PC-3 (cell line): ENCODE measurements at regions not wholly inside any gene's neighbourhood (a gene's known extent, or its start where the extent isn't known, plus 50 kb on each side); places are given as distances from the start of the nearest gene placed in this dataset.

Experiments
- ATAC-seq: fragments of 200-7000 bp; cut with Tn5 transposase; 2 replicates; pipeline ENCODE4 v1.9.1; 2020; ENCODE audit warnings: mild to moderate bottlenecking, moderate library complexity
- BruUV-seq: library from RNA; stranded (reverse); fragments of 400-500 nt; replicated peaks from 2 replicates; lab custom pipeline; 2021; lab: Mats Ljungman, UMichigan
- CTCF ChIA-PET: fragments of 300-600 bp; sonication (Branson Sonifier 250); formaldehyde crosslinking; loops from one replicate; lab custom pipeline; 2022; ENCODE audit warnings: antibody characterized with exemption; lab: Charles Lee
- POLR2A ChIA-PET: fragments of 300-600 bp; sonication (Branson Sonifier 250); formaldehyde crosslinking; loops from one replicate; lab custom pipeline; 2022; ENCODE audit warnings: antibody characterized with exemption; ENCODE audit not compliant: unreplicated experiment; lab: Charles Lee
- DNase-seq: peaks from one replicate; pipeline ENCODE4 v3.0.0-alpha.2; 2015
- H2AFZ ChIP-seq: fragments of 300-600 bp; sonication (generic); 2 replicates; pipeline ENCODE4 v1.6.0; 2016; ENCODE audit warnings: antibody characterized with exemption, low read length
- H3F3A ChIP-seq: fragments of 300-600 bp; sonication (generic); one replicate; pipeline ENCODE4 v1.6.0; 2017; ENCODE audit warnings: antibody characterized with exemption, low read length, control low read depth, mild to moderate bottlenecking; ENCODE audit not compliant: unreplicated experiment
- H3K27ac ChIP-seq: fragments of 300-600 bp; sonication (generic); 2 replicates; pipeline ENCODE4 v1.5.1; 2016; ENCODE audit warnings: mild to moderate bottlenecking, low read length
- H3K27me3 ChIP-seq: fragments of 300-600 bp; sonication (generic); 2 replicates; pipeline ENCODE4 v1.6.1; 2016; ENCODE audit warnings: low read length, mixed read lengths
- H3K36me3 ChIP-seq: fragments of 300-600 bp; sonication (generic); 2 replicates; pipeline ENCODE4 v1.6.1; 2016; ENCODE audit warnings: low read depth, mixed run types, low read length, mixed read lengths
- H3K4me1 ChIP-seq: fragments of 300-600 bp; sonication (generic); 2 replicates; pipeline ENCODE4 v1.5.1; 2016; ENCODE audit warnings: low read length; ENCODE audit not compliant: insufficient read depth
- H3K4me2 ChIP-seq: fragments of 300-600 bp; sonication (generic); 2 replicates; pipeline ENCODE4 v1.6.0; 2016; ENCODE audit warnings: low read length
- H3K4me3 ChIP-seq: fragments of 300-600 bp; sonication (generic); 2 replicates; pipeline ENCODE4 v1.5.1; 2016; ENCODE audit warnings: mild to moderate bottlenecking, low read length, mixed read lengths
- H3K79me2 ChIP-seq: fragments of 300-600 bp; sonication (generic); 2 replicates; pipeline ENCODE4 v1.6.1; 2017; ENCODE audit warnings: low read length, mixed read lengths
- H3K9ac ChIP-seq: fragments of 300-600 bp; sonication (generic); 2 replicates; pipeline ENCODE4 v1.6.0; 2016; ENCODE audit warnings: mild to moderate bottlenecking, low read length
- H3K9me2 ChIP-seq: fragments of 300-600 bp; sonication (generic); replicated peaks from 2 replicates; pipeline ENCODE4 v1.6.1; 2016; ENCODE audit warnings: mixed run types, low read length, mixed read lengths
- H3K9me3 ChIP-seq: fragments of 300-600 bp; sonication (generic); 2 replicates; pipeline ENCODE4 v1.6.1; 2016; ENCODE audit warnings: low read length, mixed read lengths
- H4K20me1 ChIP-seq: fragments of 300-600 bp; sonication (generic); 2 replicates; pipeline ENCODE4 v1.6.1; 2016; ENCODE audit warnings: low read length, mixed read lengths
- CTCF ChIP-seq: fragments of 300-600 bp; sonication (generic); conservative IDR thresholded peaks from 2 replicates; pipeline ENCODE4 v1.5.1; 2017; ENCODE audit warnings: antibody characterized with exemption, low read depth, mild to moderate bottlenecking, low read length
- EZH2 ChIP-seq: fragments of 300-600 bp; sonication (generic); IDR thresholded peaks from one replicate; pipeline ENCODE4 v1.6.1; 2017; ENCODE audit warnings: antibody characterized with exemption, mild to moderate bottlenecking, low read length; ENCODE audit not compliant: unreplicated experiment
- EZH2phosphoT487 ChIP-seq: fragments of 300-600 bp; sonication (generic); IDR thresholded peaks from 2 replicates; pipeline ENCODE4 v1.6.1; 2018; ENCODE audit warnings: mild to moderate bottlenecking, antibody characterized with exemption, low read length, borderline replicate concordance
- intact Hi-C: fragments of 100-400 bp; cut with micrococcal nuclease; formaldehyde crosslinking; loops from 2 replicates; pipeline ENCODE4 v1.9.0; 2023

- Histone ChIP-seq H2AFZ (no peak overlapping the region), H3K4me3 (no peak overlapping the region), H3K4me1 (no peaks in the 10 kb centered on the region), H3K79me2 (no peaks in the 10 kb centered on the region), H3K4me2 (no peak overlapping the region), H3K9me2 (no peaks in the 10 kb centered on the region), H3K9ac (no peak overlapping the region), H3K9me3 (no peaks in the 10 kb centered on the region), H3K27ac (no peak overlapping the region), H3K36me3 (no peaks in the 10 kb centered on the region), H3F3A (no peaks in the 10 kb centered on the region), H3K27me3 (no peaks in the 10 kb centered on the region), H4K20me1 (no peaks in the 10 kb centered on the region)
- POLR2A ChIA-PET: no interaction called here
- ATAC-seq (no peak), DNase-seq (no peak)
- no TSS peak for BruUV-seq
- TF ChIP-seq EZH2phosphoT487 (no peak), EZH2 (no peak), CTCF (no peak)
- intact Hi-C loops: no loop called here
- CTCF ChIA-PET: no interaction called here
These were observed 908.5 kb upstream of the CNTNAP5 start for GRCh38 chr2:123116595-123116994.

- no peak overlapping the region for H3K4me2 ChIP-seq
- no TSS peak for BruUV-seq
- CTCF ChIA-PET: no interaction called here
- no peak overlapping the region for H3K9ac ChIP-seq
- no peak overlapping the region for H2AFZ ChIP-seq
- H3K27me3 ChIP-seq: no peaks in the 10 kb centered on the region
- no peaks in the 10 kb centered on the region for H3K4me1 ChIP-seq
- no peaks in the 10 kb centered on the region for H3K9me2 ChIP-seq
- no peaks in the 10 kb centered on the region for H4K20me1 ChIP-seq
- H3K9me3 ChIP-seq: no peaks in the 10 kb centered on the region
- no peak for DNase-seq
- H3K79me2 ChIP-seq: no peaks in the 10 kb centered on the region
- H3K4me3 ChIP-seq: no peak overlapping the region
- H3F3A ChIP-seq: no peaks in the 10 kb centered on the region
- no peak for ATAC-seq
- H3K27ac ChIP-seq: no peak overlapping the region
- no peaks in the 10 kb centered on the region for H3K36me3 ChIP-seq
- POLR2A ChIA-PET: interaction anchor here (0.7 kb wide), 1 partner anchor 324 kb away, joined by 3 read pairs; no protein-coding TSS in a partner anchor
- TF ChIP-seq EZH2 (no peak), EZH2phosphoT487 (no peak), CTCF (no peak)
- intact Hi-C loops: no loop called here
These were observed 897.9 kb upstream of the CNTNAP5 start for GRCh38 chr2:123127236-123127635.

GRCh38 chr2:123128951-123129350, 896.1 kb upstream of the CNTNAP5 start:
- ChIA-PET CTCF (no interaction called here), POLR2A (no interaction called here)
- Histone ChIP-seq H3K4me3 (no peak overlapping the region), H3K4me1 (no peaks in the 10 kb centered on the region), H4K20me1 (no peaks in the 10 kb centered on the region), H3F3A (no peaks in the 10 kb centered on the region), H3K4me2 (no peak overlapping the region), H3K9me3 (no peaks in the 10 kb centered on the region), H2AFZ (no peak overlapping the region), H3K9me2 (no peaks in the 10 kb centered on the region), H3K27ac (no peak overlapping the region), H3K9ac (no peak overlapping the region), H3K36me3 (no peaks in the 10 kb centered on the region), H3K27me3 (no peaks in the 10 kb centered on the region), H3K79me2 (no peaks in the 10 kb centered on the region)
- BruUV-seq: no TSS peak
- no peak for TF ChIP-seq CTCF
- no peak for TF ChIP-seq EZH2
- TF ChIP-seq EZH2phosphoT487: no peak
- intact Hi-C loops: no loop called here
- no peak for ATAC-seq
- no peak for DNase-seq
